ENCODE measurements at regions not wholly inside any gene's neighbourhood (a gene's known extent, or its start where the extent isn't known, plus 50 kb on each side); places are given as distances from the start of the nearest gene placed in this dataset.

- DNase-seq, result no peak
Measured at GRCh38 chr4:65102419-65102818, 567.9 kb downstream of the EPHA5 start.

- DNase-seq, result no peak
Measured at GRCh38 chr4:65096630-65097029, 573.7 kb downstream of the EPHA5 start.

- DNase-seq, result no peak
Measured at GRCh38 chr4:65089666-65090065, 580.6 kb downstream of the EPHA5 start.

- no peak for DNase-seq
Measured at GRCh38 chr4:65083076-65083475, 587.2 kb downstream of the EPHA5 start.

GRCh38 chr4:65071564-65071963 is 598.7 kb downstream of the EPHA5 start:
- no peak for DNase-seq

GRCh38 chr4:65069177-65069576 is 601.1 kb downstream of the EPHA5 start:
- DNase-seq, result no peak

GRCh38 chr4:65066106-65066505 is 604.2 kb downstream of the EPHA5 start:
- DNase-seq, result no peak

- no peak for DNase-seq
Measured at GRCh38 chr4:65063601-65064000, 606.7 kb downstream of the EPHA5 start.

GRCh38 chr4:65050786-65051185 is 619.5 kb downstream of the EPHA5 start:
- no peak for DNase-seq

- no peak for DNase-seq
Measured at GRCh38 chr4:65046192-65047133, 623.8 kb downstream of the EPHA5 start.

GRCh38 chr4:65033899-65034298 is 624.6 kb upstream of the TECRL start:
- DNase-seq, result no peak

GRCh38 chr4:65028592-65028991 is 619.3 kb upstream of the TECRL start:
- DNase-seq, result no peak

GRCh38 chr4:65023883-65024670 is 614.8 kb upstream of the TECRL start:
- DNase-seq, result no peak

- DNase-seq, result no peak
Measured at GRCh38 chr4:65023081-65023480, 613.8 kb upstream of the TECRL start.

GRCh38 chr4:65021737-65022136 is 612.5 kb upstream of the TECRL start:
- DNase-seq, result no peak

- no peak for DNase-seq
Measured at GRCh38 chr4:65021149-65021548, 611.9 kb upstream of the TECRL start.

GRCh38 chr4:65019775-65020174 is 610.5 kb upstream of the TECRL start:
- DNase-seq, result no peak

GRCh38 chr4:65018313-65018712 is 609.1 kb upstream of the TECRL start:
- peak; percentile 79 for DNase-seq

- no peak for DNase-seq
Measured at GRCh38 chr4:65014078-65014477, 604.8 kb upstream of the TECRL start.

- DNase-seq, result peak; percentile 41
Measured at GRCh38 chr4:65007841-65008439, 598.7 kb upstream of the TECRL start.

GRCh38 chr4:64975177-64975576 is 565.9 kb upstream of the TECRL start:
- no peak for DNase-seq

- DNase-seq, result no peak
Measured at GRCh38 chr4:64969081-64969480, 559.8 kb upstream of the TECRL start.

GRCh38 chr4:64967286-64967685 is 558.0 kb upstream of the TECRL start:
- DNase-seq, result no peak

GRCh38 chr4:64960516-64960915 is 551.3 kb upstream of the TECRL start:
- DNase-seq, result no peak
